HG02884 (cell line): ENCODE measurements at regions not wholly inside any gene's neighbourhood (a gene's known extent, or its start where the extent isn't known, plus 50 kb on each side); places are given as distances from the start of the nearest gene placed in this dataset.

Experiments
- ATAC-seq: cut with Tn5 transposase; IDR thresholded peaks from one replicate; pipeline ENCODE4 v1.9.1; 2021; ENCODE audit warnings: mild to moderate bottlenecking, moderate library complexity; ENCODE audit not compliant: unreplicated experiment

GRCh38 chr5:123868881-123869280 lies 356.9 kb downstream of the CSNK1G3 start:
- no peak for ATAC-seq

DNA sequence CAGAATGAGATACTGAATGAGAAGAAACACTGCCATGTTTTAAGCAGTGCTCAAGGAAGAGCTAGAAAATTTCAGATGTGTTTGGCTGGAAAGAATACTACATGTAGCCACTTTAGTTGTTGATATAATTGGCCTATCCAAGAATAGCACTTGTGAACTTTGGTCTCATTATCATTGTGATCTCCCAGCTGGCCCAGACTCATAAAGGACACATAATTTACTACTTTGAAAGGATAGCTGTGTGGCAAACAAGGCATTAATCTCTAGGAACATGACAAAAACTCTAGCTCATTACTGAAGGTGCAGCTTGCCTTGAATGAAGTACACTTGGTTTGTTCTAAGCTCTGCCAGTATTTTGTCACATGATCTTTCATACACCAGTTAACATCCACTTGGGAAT lies 356.3 kb downstream of the CSNK1G3 start:
- no peak for ATAC-seq

GRCh38 chr5:123865641-123866040 lies 353.7 kb downstream of the CSNK1G3 start:
- ATAC-seq, result no peak

DNA sequence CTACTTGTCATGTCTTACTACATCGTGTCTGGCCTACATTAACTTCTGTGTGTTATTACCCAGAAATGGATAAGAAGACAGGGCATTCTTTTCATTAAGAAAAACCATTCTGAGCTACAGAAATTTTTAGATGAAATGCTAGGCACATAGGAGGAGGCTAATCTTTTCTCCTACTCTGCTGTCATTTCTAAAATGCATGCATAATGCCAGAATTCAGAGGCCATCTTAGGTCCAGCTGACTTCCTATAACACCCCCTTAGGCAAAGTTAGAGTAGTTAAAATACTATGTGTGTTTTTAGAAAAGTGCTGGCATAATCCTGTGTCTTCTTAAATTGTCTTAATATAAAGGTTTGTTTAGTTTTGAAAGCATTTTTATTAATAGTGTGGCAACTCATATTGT lies 352.6 kb downstream of the CSNK1G3 start:
- ATAC-seq, result no peak

- ATAC-seq, result no peak
Observed at GRCh38 chr5:123858938-123859337, 347.0 kb downstream of the CSNK1G3 start.

GRCh38 chr5:123856766-123857165 lies 344.8 kb downstream of the CSNK1G3 start:
- ATAC-seq, result no peak

- ATAC-seq, result no peak
Observed at GRCh38 chr5:123855609-123856008, 343.6 kb downstream of the CSNK1G3 start.

- no peak for ATAC-seq
Observed at GRCh38 chr5:123845356-123846100, 333.6 kb downstream of the CSNK1G3 start.

DNA sequence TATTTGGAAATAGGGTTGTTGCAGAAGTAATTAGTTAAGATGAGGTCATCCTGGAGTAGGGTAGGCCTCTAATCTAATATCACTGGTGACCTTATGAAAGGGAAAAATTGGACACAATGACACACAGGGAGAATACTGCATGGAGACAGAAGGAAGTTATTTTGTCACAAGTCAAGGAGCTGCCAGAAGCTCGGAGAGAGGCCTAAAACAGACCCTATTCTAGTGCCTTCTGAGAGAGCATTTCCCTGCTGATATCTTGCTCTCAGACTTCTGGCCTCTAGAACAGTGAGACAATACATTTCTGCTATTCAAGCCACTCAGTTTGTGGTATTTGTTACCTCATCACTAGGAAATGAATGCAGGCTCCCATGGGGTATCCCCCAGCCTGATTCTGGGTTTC lies 332.9 kb downstream of the CSNK1G3 start:
- no peak for ATAC-seq

GRCh38 chr5:123835421-123835820 lies 323.4 kb downstream of the CSNK1G3 start:
- ATAC-seq, result no peak

DNA sequence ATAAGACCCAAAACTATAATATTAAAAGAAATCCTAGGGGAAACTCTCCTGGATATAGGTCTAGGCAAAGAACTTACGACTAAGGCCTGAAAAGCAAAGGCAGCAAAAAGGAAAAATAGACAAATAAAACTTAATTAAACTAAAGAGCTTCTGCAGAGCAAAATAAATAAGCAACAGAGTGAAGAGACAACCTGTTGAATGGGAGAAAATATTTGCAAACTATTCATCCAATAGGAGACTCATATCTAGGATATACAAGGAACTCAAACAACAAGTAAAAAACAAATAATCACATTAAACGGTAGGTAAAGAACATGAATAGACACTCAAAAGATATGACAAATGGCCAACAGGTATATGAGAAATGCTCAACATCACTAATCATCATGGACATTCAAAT lies 318.6 kb downstream of the CSNK1G3 start:
- ATAC-seq, result no peak

GRCh38 chr5:123827811-123828210 lies 315.8 kb downstream of the CSNK1G3 start:
- ATAC-seq, result no peak

- no peak for ATAC-seq
Observed at GRCh38 chr5:123819833-123820232, 307.9 kb downstream of the CSNK1G3 start.

DNA sequence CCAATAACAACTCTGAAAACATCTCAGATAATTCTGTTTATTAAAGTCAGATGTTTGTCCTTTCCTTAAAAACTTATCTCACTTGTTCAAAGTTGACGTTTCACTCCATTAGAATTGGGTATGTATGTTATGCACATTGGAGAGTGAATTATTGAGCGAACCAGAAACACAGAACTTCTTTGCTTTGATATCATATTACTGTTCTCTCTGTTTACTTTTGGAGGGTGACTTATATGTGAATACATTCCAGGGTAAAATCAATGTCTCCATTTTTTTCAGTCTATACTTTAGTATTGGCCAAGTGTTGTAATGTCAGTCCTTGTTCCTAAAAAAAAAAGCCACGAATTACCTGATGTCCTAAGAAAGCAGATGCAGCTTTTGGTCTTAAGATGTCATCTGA lies 307.4 kb downstream of the CSNK1G3 start:
- no peak for ATAC-seq

- ATAC-seq, result no peak
Observed at GRCh38 chr5:123817267-123817666, 305.3 kb downstream of the CSNK1G3 start.

GRCh38 chr5:123814801-123815470 lies 303.0 kb downstream of the CSNK1G3 start:
- no peak for ATAC-seq

- no peak for ATAC-seq
Observed at GRCh38 chr5:123813937-123814624, 302.1 kb downstream of the CSNK1G3 start.

DNA sequence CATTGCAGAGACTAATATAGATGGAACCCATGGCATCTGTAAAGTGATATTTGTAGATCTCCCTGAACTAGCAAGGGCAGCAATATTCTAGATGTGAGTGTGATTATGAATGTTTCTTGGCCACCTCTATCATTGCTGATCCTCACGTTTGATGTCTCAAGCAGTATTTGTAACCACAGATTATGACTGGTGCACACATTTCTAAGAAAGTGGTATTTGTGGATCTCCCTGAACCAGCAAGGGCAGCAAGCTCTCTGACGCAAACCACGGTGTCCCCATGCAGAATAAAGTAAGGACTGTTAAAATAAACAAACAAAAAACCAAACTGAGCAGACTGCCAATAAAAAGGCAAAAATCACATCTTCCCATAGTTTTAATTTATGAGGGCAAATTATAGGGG lies 301.3 kb downstream of the CSNK1G3 start:
- no peak for ATAC-seq

DNA sequence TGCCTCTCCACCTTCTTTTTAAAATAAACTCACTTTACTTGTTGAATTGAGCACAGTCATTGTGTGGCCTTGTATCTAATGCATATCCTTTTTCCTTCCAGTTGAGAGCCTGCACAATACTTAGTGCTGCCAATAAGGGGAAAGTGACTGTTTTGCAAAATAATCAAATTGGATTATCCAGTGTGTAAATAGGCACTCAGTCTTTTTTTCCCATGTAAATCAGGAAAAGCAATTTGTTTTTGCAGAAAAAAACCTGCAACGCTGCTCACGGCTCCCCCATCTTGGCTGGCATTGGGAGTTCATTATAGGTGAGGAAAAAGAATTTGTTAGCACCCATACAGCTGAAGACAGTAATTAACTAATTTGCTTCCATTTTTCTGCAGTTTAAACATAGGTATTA lies 299.9 kb downstream of the CSNK1G3 start:
- no peak for ATAC-seq

DNA sequence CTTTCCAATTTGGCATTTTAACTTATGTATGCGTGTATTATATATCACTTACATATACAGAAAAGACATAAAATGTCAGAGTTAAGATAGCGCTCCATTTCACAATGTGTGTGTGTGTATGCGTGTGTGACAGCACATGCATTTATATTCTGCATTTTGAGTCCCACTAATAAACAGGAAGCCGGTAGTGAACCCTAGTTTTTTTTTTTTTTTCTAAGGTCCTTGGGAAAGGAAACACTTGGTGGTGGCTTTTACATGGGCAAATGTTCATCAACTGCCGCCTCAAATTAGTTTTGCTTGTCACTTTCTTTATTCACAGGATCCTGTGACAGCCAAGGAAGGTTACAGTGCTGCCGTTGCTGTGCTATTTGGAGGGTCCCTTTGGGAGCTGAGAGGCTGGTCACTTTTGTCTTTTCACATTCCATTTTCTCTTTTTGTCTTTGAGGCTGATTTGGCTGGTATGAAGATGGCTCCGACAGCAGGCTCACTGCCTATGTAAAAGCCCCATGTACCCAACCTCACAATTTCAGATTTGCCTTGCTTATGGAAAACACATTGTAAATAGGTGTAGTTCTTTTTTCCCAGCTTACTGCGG lies 298.9 kb downstream of the CSNK1G3 start:
- no peak for ATAC-seq

DNA sequence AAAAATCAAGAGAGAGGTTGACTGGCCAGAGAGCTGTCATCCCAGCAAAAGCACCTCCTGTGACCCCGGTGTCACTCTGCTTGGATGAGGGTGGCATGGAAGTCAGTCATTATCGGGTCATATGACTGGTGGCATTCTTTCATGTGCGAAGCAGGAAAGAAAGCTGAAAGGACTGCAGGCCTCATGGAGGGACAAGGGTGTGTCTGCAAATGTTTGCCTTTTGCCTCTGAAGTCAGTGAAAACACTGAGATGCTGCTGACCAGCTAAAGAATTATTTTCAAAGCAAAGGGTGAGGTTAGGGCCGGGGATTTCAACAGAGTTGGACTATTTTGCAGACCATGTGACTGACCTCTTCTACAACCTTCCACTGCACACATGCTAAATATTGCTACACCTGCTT lies 298.3 kb downstream of the CSNK1G3 start:
- ATAC-seq, result no peak
